SU-DHL-6 (cell line): ENCODE measurements at regions not wholly inside any gene's neighbourhood (a gene's known extent, or its start where the extent isn't known, plus 50 kb on each side); places are given as distances from the start of the nearest gene placed in this dataset.

Experiments
- H2AFZ ChIP-seq: fragments of 200-600 bp; sonication (generic); 2 replicates; pipeline ENCODE4 v1.6.1; 2014; ENCODE audit warnings: low read depth, mild to moderate bottlenecking, moderate library complexity, mixed read lengths, antibody characterized with exemption, low read length; ENCODE audit not compliant: severe bottlenecking
- H3F3A ChIP-seq: fragments of 200-600 bp; shearing (Covaris generic); 2 replicates; pipeline ENCODE4 v1.6.0; 2016; ENCODE audit warnings: antibody characterized with exemption, mild to moderate bottlenecking; ENCODE audit not compliant: insufficient read depth
- H3K27ac ChIP-seq: fragments of 200-600 bp; sonication (generic); 2 replicates; pipeline ENCODE4 v1.5.1; 2016; ENCODE audit warnings: low read depth, mild to moderate bottlenecking, low read length, moderate library complexity, mixed read lengths
- H3K27me3 ChIP-seq: fragments of 200-600 bp; sonication (generic), shearing (Covaris generic); 2 replicates; pipeline ENCODE4 v1.6.0; 2014; ENCODE audit warnings: mild to moderate bottlenecking, low read length
- H3K36me3 ChIP-seq: fragments of 200-600 bp; sonication (generic); 2 replicates; pipeline ENCODE4 v1.6.1; 2014; ENCODE audit warnings: mild to moderate bottlenecking, low read length, mixed read lengths
- H3K4me2 ChIP-seq: fragments of 300-600, 200-600 bp; shearing (Covaris generic), sonication (generic); 2 replicates; pipeline ENCODE4 v1.6.0; 2014; ENCODE audit warnings: low read length, low read depth, mild to moderate bottlenecking; ENCODE audit not compliant: poor library complexity, severe bottlenecking
- H3K4me3 ChIP-seq: fragments of 200-600 bp; sonication (generic); 2 replicates; pipeline ENCODE4 v1.5.1; 2014; ENCODE audit warnings: antibody characterized with exemption, low read length, mild to moderate bottlenecking, mixed read lengths; ENCODE audit not compliant: insufficient read depth, poor library complexity, severe bottlenecking
- H3K79me2 ChIP-seq: fragments of 200-600 bp; sonication (generic); 2 replicates; pipeline ENCODE4 v1.6.1; 2014; ENCODE audit warnings: mild to moderate bottlenecking, low read length, moderate library complexity; ENCODE audit not compliant: insufficient read depth
- H3K9ac ChIP-seq: fragments of 200-600 bp; sonication (generic); 2 replicates; pipeline ENCODE4 v1.7.0; 2014; ENCODE audit warnings: mild to moderate bottlenecking, low read length
- H3K9me2 ChIP-seq: fragments of 200-600 bp; sonication (generic); replicated peaks from 2 replicates; pipeline ENCODE4 v1.6.1; 2014; ENCODE audit warnings: low read length; ENCODE audit not compliant: insufficient read depth
- H3K9me3 ChIP-seq: fragments of 200-600 bp; sonication (generic); 2 replicates; pipeline ENCODE4 v1.6.1; 2014; ENCODE audit warnings: low read length, mixed read lengths; ENCODE audit not compliant: insufficient read depth
- H4K20me1 ChIP-seq: fragments of 200-600 bp; sonication (generic); 2 replicates; pipeline ENCODE4 v1.6.1; 2014; ENCODE audit warnings: low read depth, mild to moderate bottlenecking, antibody characterized with exemption, low read length, moderate library complexity, mixed read lengths
- CTCF ChIP-seq: fragments of 200-600 bp; sonication (generic); IDR thresholded peaks from one replicate; pipeline ENCODE4 v1.5.1; 2017; ENCODE audit warnings: antibody characterized with exemption, mild to moderate bottlenecking, low read length, moderate library complexity; ENCODE audit not compliant: insufficient read depth, poor library complexity, severe bottlenecking
- EZH2phosphoT487 ChIP-seq: fragments of 200-600 bp; sonication (generic), shearing (Covaris generic); conservative IDR thresholded peaks from 2 replicates; pipeline ENCODE4 v1.6.1; 2018; ENCODE audit warnings: mild to moderate bottlenecking, antibody characterized with exemption, low read length, moderate library complexity, mixed read lengths

GRCh38 chr1:55839626-55840025 lies 624.5 kb upstream of the USP24 start:
- no peaks in the 10 kb centered on the region for H3K27me3 ChIP-seq

GRCh38 chr1:55839221-55839620 lies 624.1 kb upstream of the USP24 start:
- TF ChIP-seq EZH2phosphoT487 (no peak), CTCF (no peak)
- H3K9me3 ChIP-seq = no peaks in the 10 kb centered on the region
- H3K4me2 ChIP-seq = no peak overlapping the region
- no peaks in the 10 kb centered on the region for H3F3A ChIP-seq
- no peak overlapping the region for H3K4me3 ChIP-seq
- no peaks in the 10 kb centered on the region for H4K20me1 ChIP-seq
- no peaks in the 10 kb centered on the region for H3K36me3 ChIP-seq
- H3K79me2 ChIP-seq = no peaks in the 10 kb centered on the region
- H3K9ac ChIP-seq = no peak overlapping the region
- H2AFZ ChIP-seq = no peak overlapping the region
- H3K9me2 ChIP-seq = no peaks in the 10 kb centered on the region
- H3K27me3 ChIP-seq = no peaks in the 10 kb centered on the region
- H3K27ac ChIP-seq = no peak overlapping the region

More at GRCh38 chr1:55839626-55840025, 624.5 kb upstream of the USP24 start:
- Histone ChIP-seq H4K20me1 (no peaks in the 10 kb centered on the region), H3K36me3 (no peaks in the 10 kb centered on the region), H3F3A (no peaks in the 10 kb centered on the region), H3K9me3 (no peaks in the 10 kb centered on the region), H3K4me3 (no peak overlapping the region), H3K9ac (no peak overlapping the region), H3K79me2 (no peaks in the 10 kb centered on the region), H3K9me2 (no peaks in the 10 kb centered on the region), H3K27ac (no peak overlapping the region), H2AFZ (no peak overlapping the region), H3K4me2 (no peak overlapping the region)
- TF ChIP-seq EZH2phosphoT487 = no peak
- no peak for TF ChIP-seq CTCF

- H3K27me3 ChIP-seq = no peaks in the 10 kb centered on the region
- no peak overlapping the region for H3K4me3 ChIP-seq
- no peaks in the 10 kb centered on the region for H3K9me3 ChIP-seq
- no peak overlapping the region for H3K27ac ChIP-seq
- H3K9ac ChIP-seq = no peak overlapping the region
- H2AFZ ChIP-seq = no peak overlapping the region
- H3K9me2 ChIP-seq = no peaks in the 10 kb centered on the region
- TF ChIP-seq CTCF (no peak), EZH2phosphoT487 (no peak)
- H3K36me3 ChIP-seq = no peaks in the 10 kb centered on the region
- H3K4me2 ChIP-seq = no peak overlapping the region
- no peaks in the 10 kb centered on the region for H3K79me2 ChIP-seq
- H4K20me1 ChIP-seq = no peaks in the 10 kb centered on the region
- no peaks in the 10 kb centered on the region for H3F3A ChIP-seq
Measured at GRCh38 chr1:55836086-55836485, 620.9 kb upstream of the USP24 start.

GRCh38 chr1:55833529-55834091 lies 618.4 kb upstream of the USP24 start:
- H3K27ac ChIP-seq = no peak overlapping the region
- no peaks in the 10 kb centered on the region for H3K79me2 ChIP-seq
- H2AFZ ChIP-seq = no peak overlapping the region
- no peaks in the 10 kb centered on the region for H3K9me3 ChIP-seq
- TF ChIP-seq EZH2phosphoT487 (no peak), CTCF (no peak)
- no peak overlapping the region for H3K9ac ChIP-seq
- no peaks in the 10 kb centered on the region for H3F3A ChIP-seq
- H4K20me1 ChIP-seq = no peaks in the 10 kb centered on the region
- H3K4me3 ChIP-seq = no peak overlapping the region
- no peak overlapping the region for H3K4me2 ChIP-seq
- no peaks in the 10 kb centered on the region for H3K36me3 ChIP-seq
- no peaks in the 10 kb centered on the region for H3K9me2 ChIP-seq
- no peaks in the 10 kb centered on the region for H3K27me3 ChIP-seq
